ENCODE measurements at regions not wholly inside any gene's neighbourhood (a gene's known extent, or its start where the extent isn't known, plus 50 kb on each side); places are given as distances from the start of the nearest gene placed in this dataset.

DNA sequence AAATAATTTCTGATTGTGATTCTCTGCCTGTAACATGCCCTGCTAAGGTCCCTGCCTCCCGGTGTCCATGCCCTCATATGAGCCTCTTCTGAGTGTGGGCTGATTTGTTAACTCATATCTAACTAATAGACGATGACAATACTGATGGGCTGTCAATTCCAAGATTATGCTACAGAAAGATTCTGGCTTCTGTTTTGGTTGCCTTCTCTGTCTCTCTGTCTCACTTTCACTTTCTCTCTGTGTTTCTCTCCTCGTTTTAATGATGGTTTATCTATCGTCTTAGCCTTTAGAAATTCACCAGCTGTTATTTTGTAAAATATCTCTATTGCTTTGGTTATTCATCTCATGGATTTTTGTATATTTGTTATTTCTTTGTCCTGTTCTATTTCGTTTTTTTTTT lies 312.5 kb upstream of the ANXA10 start:
- H3K9ac ChIP-seq = no peak overlapping the region
- in situ Hi-C loops (cut with MboI) = no loop called here
- no peak overlapping the region for H3K27ac ChIP-seq
- H3K9me2 ChIP-seq (ENCODE audit: insufficient read depth) = no peaks in the 10 kb centered on the region
- WGBS, 2 experiments (ENCODE audit: low coverage in 1 of 2, low lambda C conversion rate in 2 of 2, missing lambda C conversion rate in 2 of 2) = 19 to 23% methylated on average over 5 of the region's 5 CpGs
- no peak for TF ChIP-seq EZH2 (IDR thresholded peaks at IDR 0.05; ENCODE audit: insufficient read depth, poor library complexity, severe bottlenecking)
- TF ChIP-seq EZH2phosphoT487 (IDR thresholded peaks at IDR 0.05; ENCODE audit: insufficient read depth, low read depth) = no peak
- H4K20me1 ChIP-seq (ENCODE audit: insufficient read depth) = no peaks in the 10 kb centered on the region
- no peaks in the 10 kb centered on the region for H3K27me3 ChIP-seq (replicated peaks; ENCODE audit: insufficient read depth)
- no peaks in the 10 kb centered on the region for H3K79me2 ChIP-seq (ENCODE audit: insufficient read depth)
- DNase-seq = no peak
- H3K9me3 ChIP-seq (ENCODE audit: low read depth) = no peaks in the 10 kb centered on the region
- H3K36me3 ChIP-seq (ENCODE audit: low read depth) = no peaks in the 10 kb centered on the region
- H3K4me1 ChIP-seq (ENCODE audit: insufficient read depth) = no peaks in the 10 kb centered on the region
- peak overlapping the region; percentile 14; the same call in 1 of the 2 replicates for H3K4me3 ChIP-seq
- H3K4me2 ChIP-seq (ENCODE audit: unreplicated experiment) = no peak overlapping the region
- H2AFZ ChIP-seq = 0 out of 2 replicates have a peak overlapping the region, but pooled peaks have one; percentile 17
- H3F3A ChIP-seq (ENCODE audit: insufficient read depth) = no peaks in the 10 kb centered on the region

DNA sequence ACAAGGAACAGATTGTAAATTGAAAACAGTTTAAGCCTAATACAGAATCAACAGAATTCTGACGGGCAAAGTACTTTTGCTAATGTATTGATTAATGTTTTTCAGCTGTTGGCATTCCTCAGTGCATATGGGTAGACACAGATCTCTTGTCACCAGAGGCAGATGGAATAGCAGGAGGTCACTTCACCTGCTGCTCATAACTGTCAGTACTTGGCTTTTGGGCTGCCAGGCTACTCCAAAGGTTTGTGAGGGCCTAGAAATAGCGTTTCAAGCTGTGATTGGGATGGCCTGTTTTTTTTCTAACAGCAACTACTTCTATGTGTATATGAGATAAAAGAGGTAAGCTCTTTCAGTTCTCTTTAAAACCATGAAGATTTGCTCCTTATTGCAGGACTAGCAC lies 307.5 kb upstream of the ANXA10 start:
- Histone ChIP-seq H3K36me3 (ENCODE audit: low read depth) (no peaks in the 10 kb centered on the region), H3K9ac (no peak overlapping the region), H3K27me3 (replicated peaks; ENCODE audit: insufficient read depth) (no peaks in the 10 kb centered on the region), H3K27ac (no peak overlapping the region), H3K4me2 (ENCODE audit: unreplicated experiment) (no peak overlapping the region), H3F3A (ENCODE audit: insufficient read depth) (no peaks in the 10 kb centered on the region), H3K79me2 (ENCODE audit: insufficient read depth) (no peaks in the 10 kb centered on the region), H3K4me1 (ENCODE audit: insufficient read depth) (no peaks in the 10 kb centered on the region), H3K9me3 (ENCODE audit: low read depth) (no peaks in the 10 kb centered on the region), H3K9me2 (ENCODE audit: insufficient read depth) (no peaks in the 10 kb centered on the region), H3K4me3 (no peak overlapping the region), H2AFZ (no peak overlapping the region), H4K20me1 (ENCODE audit: insufficient read depth) (no peaks in the 10 kb centered on the region)
- 2 to 6% methylated on average over 2 of the region's 2 CpGs for WGBS, 2 experiments (ENCODE audit: low coverage in 1 of 2, low lambda C conversion rate in 2 of 2, missing lambda C conversion rate in 2 of 2)
- TF ChIP-seq EZH2phosphoT487 (IDR thresholded peaks at IDR 0.05; ENCODE audit: insufficient read depth, low read depth) (no peak), EZH2 (IDR thresholded peaks at IDR 0.05; ENCODE audit: insufficient read depth, poor library complexity, severe bottlenecking) (no peak)
- in situ Hi-C loops (cut with MboI) = no loop called here
- DNase-seq = no peak

DNA sequence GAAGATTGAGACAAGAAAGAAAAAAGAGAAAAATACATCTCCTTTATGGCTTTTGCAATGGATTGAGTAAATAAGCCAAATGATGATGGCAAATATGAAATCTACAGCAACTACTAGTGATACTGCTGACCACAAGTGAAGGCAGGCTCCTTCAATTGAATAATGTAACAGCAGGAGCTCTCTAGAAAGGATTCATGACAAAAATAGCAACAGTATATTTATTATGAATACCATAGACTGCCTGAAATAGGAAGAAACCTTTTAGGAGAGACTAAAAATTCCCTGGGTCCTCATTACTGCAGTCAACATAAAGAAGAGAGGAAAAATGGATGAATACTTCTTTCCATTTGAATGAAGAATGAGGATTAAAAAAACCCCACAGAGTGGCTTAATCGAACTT lies 306.8 kb upstream of the ANXA10 start:
- 22% methylated on average over 1 of the region's 1 CpG for WGBS, 2 experiments (ENCODE audit: low coverage in 1 of 2, low lambda C conversion rate in 2 of 2, missing lambda C conversion rate in 2 of 2)
- Histone ChIP-seq H3K9me3 (ENCODE audit: low read depth) (no peaks in the 10 kb centered on the region), H3K4me2 (ENCODE audit: unreplicated experiment) (no peak overlapping the region), H3K27ac (no peak overlapping the region), H3K36me3 (ENCODE audit: low read depth) (no peaks in the 10 kb centered on the region), H3F3A (ENCODE audit: insufficient read depth) (no peaks in the 10 kb centered on the region), H2AFZ (no peak overlapping the region), H3K9me2 (ENCODE audit: insufficient read depth) (no peaks in the 10 kb centered on the region), H3K79me2 (ENCODE audit: insufficient read depth) (no peaks in the 10 kb centered on the region), H3K9ac (no peak overlapping the region), H3K4me3 (no peak overlapping the region), H3K4me1 (ENCODE audit: insufficient read depth) (no peaks in the 10 kb centered on the region), H4K20me1 (ENCODE audit: insufficient read depth) (no peaks in the 10 kb centered on the region), H3K27me3 (replicated peaks; ENCODE audit: insufficient read depth) (no peaks in the 10 kb centered on the region)
- no peak for TF ChIP-seq EZH2phosphoT487 (IDR thresholded peaks at IDR 0.05; ENCODE audit: insufficient read depth, low read depth)
- TF ChIP-seq EZH2 (IDR thresholded peaks at IDR 0.05; ENCODE audit: insufficient read depth, poor library complexity, severe bottlenecking) = no peak
- no peak for DNase-seq
- in situ Hi-C loops (cut with MboI) = no loop called here

DNA sequence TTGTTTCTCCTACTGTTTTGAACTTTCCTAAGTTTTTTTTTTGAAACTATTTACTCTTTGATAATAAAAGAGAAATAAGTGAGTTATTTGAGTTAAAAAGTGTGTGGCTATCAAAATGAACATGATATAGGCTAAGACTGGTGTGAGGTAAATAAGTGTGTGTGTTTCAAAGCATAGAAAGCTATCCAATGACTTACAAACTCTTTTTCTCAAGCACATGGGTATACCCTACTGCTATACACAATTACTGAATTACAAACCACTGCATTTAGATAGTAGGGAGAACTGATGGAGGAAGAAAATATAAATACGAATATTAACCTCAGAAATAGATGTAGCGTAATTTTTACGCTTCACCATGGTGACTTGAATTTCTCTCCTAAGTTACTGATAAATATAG lies 305.8 kb upstream of the ANXA10 start:
- H3K27me3 ChIP-seq (replicated peaks; ENCODE audit: insufficient read depth) = no peaks in the 10 kb centered on the region
- no peaks in the 10 kb centered on the region for H3K4me1 ChIP-seq (ENCODE audit: insufficient read depth)
- 84 to 87% methylated on average over 3 of the region's 3 CpGs for WGBS, 2 experiments (ENCODE audit: low coverage in 1 of 2, low lambda C conversion rate in 2 of 2, missing lambda C conversion rate in 2 of 2)
- in situ Hi-C loops (cut with MboI) = no loop called here
- DNase-seq = no peak
- H3K36me3 ChIP-seq (ENCODE audit: low read depth) = no peaks in the 10 kb centered on the region
- no peak overlapping the region for H3K4me2 ChIP-seq (ENCODE audit: unreplicated experiment)
- TF ChIP-seq EZH2phosphoT487 (IDR thresholded peaks at IDR 0.05; ENCODE audit: insufficient read depth, low read depth) (no peak), EZH2 (IDR thresholded peaks at IDR 0.05; ENCODE audit: insufficient read depth, poor library complexity, severe bottlenecking) (no peak)
- H3K9ac ChIP-seq = no peak overlapping the region
- no peaks in the 10 kb centered on the region for H3K79me2 ChIP-seq (ENCODE audit: insufficient read depth)
- H4K20me1 ChIP-seq (ENCODE audit: insufficient read depth) = no peaks in the 10 kb centered on the region
- H2AFZ ChIP-seq = no peak overlapping the region
- no peaks in the 10 kb centered on the region for H3F3A ChIP-seq (ENCODE audit: insufficient read depth)
- H3K4me3 ChIP-seq = no peak overlapping the region
- no peaks in the 10 kb centered on the region for H3K9me3 ChIP-seq (ENCODE audit: low read depth)
- no peaks in the 10 kb centered on the region for H3K9me2 ChIP-seq (ENCODE audit: insufficient read depth)
- H3K27ac ChIP-seq = no peak overlapping the region

DNA sequence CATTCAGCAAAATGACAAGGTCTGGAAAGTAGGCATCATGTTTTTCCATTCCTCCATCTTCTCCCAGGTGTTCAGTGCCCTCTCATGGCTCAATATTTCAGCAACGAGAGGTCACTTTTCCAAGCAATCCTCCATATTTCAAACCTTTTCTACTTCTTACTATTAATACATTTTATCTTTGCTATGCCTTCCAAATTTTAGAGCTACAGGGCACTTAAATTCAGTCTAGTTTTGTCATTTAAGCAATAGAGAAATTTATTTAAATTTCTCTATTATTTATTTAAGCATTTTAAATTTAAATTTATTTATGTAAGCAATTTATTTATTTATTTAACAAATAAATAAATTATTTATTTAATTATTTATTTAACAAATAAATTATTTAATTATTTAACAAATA lies 305.1 kb upstream of the ANXA10 start:
- Histone ChIP-seq H3K27me3 (replicated peaks; ENCODE audit: insufficient read depth) (no peaks in the 10 kb centered on the region), H3F3A (ENCODE audit: insufficient read depth) (no peaks in the 10 kb centered on the region), H3K9me2 (ENCODE audit: insufficient read depth) (no peaks in the 10 kb centered on the region), H3K79me2 (ENCODE audit: insufficient read depth) (no peaks in the 10 kb centered on the region), H3K9ac (no peak overlapping the region), H3K36me3 (ENCODE audit: low read depth) (no peaks in the 10 kb centered on the region), H3K4me3 (no peak overlapping the region), H3K4me2 (ENCODE audit: unreplicated experiment) (no peak overlapping the region), H4K20me1 (ENCODE audit: insufficient read depth) (no peaks in the 10 kb centered on the region), H3K27ac (no peak overlapping the region), H2AFZ (no peak overlapping the region), H3K9me3 (ENCODE audit: low read depth) (no peaks in the 10 kb centered on the region), H3K4me1 (ENCODE audit: insufficient read depth) (no peaks in the 10 kb centered on the region)
- in situ Hi-C loops (cut with MboI) = no loop called here
- peak; percentile 1 for DNase-seq
- TF ChIP-seq EZH2phosphoT487 (IDR thresholded peaks at IDR 0.05; ENCODE audit: insufficient read depth, low read depth) (no peak), EZH2 (IDR thresholded peaks at IDR 0.05; ENCODE audit: insufficient read depth, poor library complexity, severe bottlenecking) (no peak)
- 43 to 59% methylated on average over 1 of the region's 1 CpG for WGBS, 2 experiments (ENCODE audit: low coverage in 1 of 2, low lambda C conversion rate in 2 of 2, missing lambda C conversion rate in 2 of 2)
